Fibroblast of lung (primary cell): ENCODE measurements at regions not wholly inside any gene's neighbourhood (a gene's known extent, or its start where the extent isn't known, plus 50 kb on each side); places are given as distances from the start of the nearest gene placed in this dataset.

Experiments used
- EZH2 ChIP-seq: IDR thresholded peaks from 2 replicates; pipeline ENCODE4 v1.5.1; 2012; ENCODE audit warnings: low read length, control low read depth, mild to moderate bottlenecking; ENCODE audit errors: missing control alignments
- TF ChIP-seq, protein P1 (sequence below), 2 donors: IDR thresholded peaks in 1 of 2; conservative IDR thresholded peaks in 1 of 2; 1 replicate in 1 of 2; 2 replicates in 1 of 2; pipeline ENCODE4 v1.5.1; 2011 to 2012; ENCODE audit warnings: low read length in 2 of 2, control low read depth in 1 of 2, inconsistent platforms in 1 of 2, low read depth in 1 of 2, mild to moderate bottlenecking in 1 of 2

DNA sequence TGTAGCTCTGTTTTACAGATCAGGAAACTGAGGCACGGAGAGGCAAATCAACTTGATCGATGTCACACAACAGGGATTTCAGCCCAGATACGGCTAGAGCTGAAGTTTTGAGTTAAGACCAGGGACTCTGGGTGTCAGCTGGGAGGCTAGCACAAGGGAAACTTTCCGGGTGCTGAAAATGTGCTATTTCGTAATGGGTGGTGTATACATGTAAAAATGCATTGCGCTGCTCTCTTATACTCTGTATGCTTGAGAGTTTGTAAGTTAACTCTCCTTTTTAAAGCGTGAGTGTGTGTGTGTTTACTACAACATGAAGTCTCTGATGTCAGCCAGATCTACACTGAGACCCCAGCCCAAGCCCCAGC lies 227.6 kb downstream of the MN1 start:
- TF ChIP-seq, protein P1, sequence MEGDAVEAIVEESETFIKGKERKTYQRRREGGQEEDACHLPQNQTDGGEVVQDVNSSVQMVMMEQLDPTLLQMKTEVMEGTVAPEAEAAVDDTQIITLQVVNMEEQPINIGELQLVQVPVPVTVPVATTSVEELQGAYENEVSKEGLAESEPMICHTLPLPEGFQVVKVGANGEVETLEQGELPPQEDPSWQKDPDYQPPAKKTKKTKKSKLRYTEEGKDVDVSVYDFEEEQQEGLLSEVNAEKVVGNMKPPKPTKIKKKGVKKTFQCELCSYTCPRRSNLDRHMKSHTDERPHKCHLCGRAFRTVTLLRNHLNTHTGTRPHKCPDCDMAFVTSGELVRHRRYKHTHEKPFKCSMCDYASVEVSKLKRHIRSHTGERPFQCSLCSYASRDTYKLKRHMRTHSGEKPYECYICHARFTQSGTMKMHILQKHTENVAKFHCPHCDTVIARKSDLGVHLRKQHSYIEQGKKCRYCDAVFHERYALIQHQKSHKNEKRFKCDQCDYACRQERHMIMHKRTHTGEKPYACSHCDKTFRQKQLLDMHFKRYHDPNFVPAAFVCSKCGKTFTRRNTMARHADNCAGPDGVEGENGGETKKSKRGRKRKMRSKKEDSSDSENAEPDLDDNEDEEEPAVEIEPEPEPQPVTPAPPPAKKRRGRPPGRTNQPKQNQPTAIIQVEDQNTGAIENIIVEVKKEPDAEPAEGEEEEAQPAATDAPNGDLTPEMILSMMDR (conservative IDR thresholded peaks at IDR 0.05 in 1 of 2, IDR thresholded peaks at IDR 0.05 in 1 of 2; ENCODE audit: low read depth in 1 of 2, low read length in 2 of 2), result no peak
- TF ChIP-seq EZH2, result no peak
